Transverse colon (tissue), 4 donors: ENCODE measurements at regions not wholly inside any gene's neighbourhood (a gene's known extent, or its start where the extent isn't known, plus 50 kb on each side); places are given as distances from the start of the nearest gene placed in this dataset.
"Not testable (repeated sequence)": the region's sequence is repeated elsewhere in the genome, so short reads cannot be mapped to it uniquely, and the experiment has no call there.

Experiments
- EP300 ChIP-seq: sonication (generic); formaldehyde crosslinking; IDR thresholded peaks from one replicate; pipeline ENCODE4 v1.6.1; 2017; ENCODE audit warnings: antibody characterized with exemption, low read depth
- POLR2A ChIP-seq: fragments of 450-650 bp; IDR thresholded peaks from one replicate; pipeline ENCODE4 v1.6.1; 2016; ENCODE audit warnings: antibody characterized with exemption, mild to moderate bottlenecking, moderate library complexity
- POLR2AphosphoS5 ChIP-seq, 3 donors: sonication (generic); formaldehyde crosslinking; IDR thresholded peaks; one replicate each; pipeline ENCODE4 v1.6.1; 2016; ENCODE audit warnings: antibody characterized with exemption in 3 of 3
- TF ChIP-seq, protein P1 (sequence below), 5 experiments: fragments of 200-600 bp in 3 of 5; fragments of 450-650 bp in 2 of 5; sonication (generic) in 3 of 5; IDR thresholded peaks; 1 replicate in 2 of 5; 2 replicates in 3 of 5; pipeline ENCODE4 v1.5.1; 2016 to 2017; ENCODE audit warnings: antibody characterized with exemption in 5 of 5, inconsistent platforms in 3 of 5, mild to moderate bottlenecking in 2 of 5, moderate library complexity in 1 of 5

DNA sequence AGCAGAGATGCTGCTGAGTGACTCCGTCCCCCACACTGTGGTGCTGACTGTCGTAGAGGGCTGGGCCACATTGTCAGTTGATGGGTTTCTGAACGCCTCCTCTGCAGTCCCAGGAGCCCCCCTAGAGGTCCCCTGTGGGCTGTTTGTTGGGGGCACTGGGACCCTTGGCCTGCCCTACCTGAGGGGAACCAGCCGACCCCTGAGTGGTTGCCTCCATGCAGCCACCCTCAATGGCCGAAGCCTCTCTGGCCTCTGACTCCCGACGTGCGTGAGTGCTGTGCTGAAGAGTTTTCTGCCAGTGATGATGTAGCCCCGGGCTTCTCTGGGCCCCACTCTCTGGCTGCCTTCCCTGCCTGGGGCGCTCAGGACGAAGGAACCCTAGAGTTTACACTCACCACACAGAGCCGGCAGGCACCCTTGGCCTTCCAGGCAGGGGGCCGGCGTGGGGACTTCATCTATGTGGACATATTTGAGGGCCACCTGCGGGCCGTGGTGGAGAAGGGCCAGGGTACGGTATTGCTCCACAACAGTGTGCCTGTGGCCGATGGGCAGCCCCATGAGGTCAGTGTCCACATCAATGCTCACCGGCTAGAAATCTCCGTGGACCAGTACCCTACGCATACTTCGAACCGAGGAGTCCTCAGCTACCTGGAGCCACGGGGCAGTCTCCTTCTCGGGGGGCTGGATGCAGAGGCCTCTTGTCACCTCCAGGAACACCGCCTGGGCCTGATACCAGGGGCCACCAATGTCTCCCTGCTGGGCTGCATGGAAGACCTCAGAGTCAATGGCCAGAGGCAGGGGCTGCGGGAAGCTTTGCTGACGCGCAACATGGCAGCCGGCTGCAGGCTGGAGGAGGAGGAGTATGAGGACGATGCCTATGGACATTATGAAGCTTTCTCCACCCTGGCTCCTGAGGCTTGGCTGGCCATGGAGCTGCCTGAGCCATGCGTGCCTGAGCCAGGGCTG is 181.1 kb downstream of the TBC1D2B start:
- not testable (repeated sequence) for TF ChIP-seq POLR2A; POLR2AphosphoS5 (IDR thresholded peaks at IDR 0.05); EP300
- TF ChIP-seq, protein P1, sequence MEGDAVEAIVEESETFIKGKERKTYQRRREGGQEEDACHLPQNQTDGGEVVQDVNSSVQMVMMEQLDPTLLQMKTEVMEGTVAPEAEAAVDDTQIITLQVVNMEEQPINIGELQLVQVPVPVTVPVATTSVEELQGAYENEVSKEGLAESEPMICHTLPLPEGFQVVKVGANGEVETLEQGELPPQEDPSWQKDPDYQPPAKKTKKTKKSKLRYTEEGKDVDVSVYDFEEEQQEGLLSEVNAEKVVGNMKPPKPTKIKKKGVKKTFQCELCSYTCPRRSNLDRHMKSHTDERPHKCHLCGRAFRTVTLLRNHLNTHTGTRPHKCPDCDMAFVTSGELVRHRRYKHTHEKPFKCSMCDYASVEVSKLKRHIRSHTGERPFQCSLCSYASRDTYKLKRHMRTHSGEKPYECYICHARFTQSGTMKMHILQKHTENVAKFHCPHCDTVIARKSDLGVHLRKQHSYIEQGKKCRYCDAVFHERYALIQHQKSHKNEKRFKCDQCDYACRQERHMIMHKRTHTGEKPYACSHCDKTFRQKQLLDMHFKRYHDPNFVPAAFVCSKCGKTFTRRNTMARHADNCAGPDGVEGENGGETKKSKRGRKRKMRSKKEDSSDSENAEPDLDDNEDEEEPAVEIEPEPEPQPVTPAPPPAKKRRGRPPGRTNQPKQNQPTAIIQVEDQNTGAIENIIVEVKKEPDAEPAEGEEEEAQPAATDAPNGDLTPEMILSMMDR (IDR thresholded peaks at IDR 0.05): not testable (repeated sequence)
